Gastrocnemius medialis (tissue), 4 donors: ENCODE measurements at regions not wholly inside any gene's neighbourhood (a gene's known extent, or its start where the extent isn't known, plus 50 kb on each side); places are given as distances from the start of the nearest gene placed in this dataset.
"Not testable (repeated sequence)": the region's sequence is repeated elsewhere in the genome, so short reads cannot be mapped to it uniquely, and the experiment has no call there.

ENCODE experiments used
- ATAC-seq, 2 donors: fragments of 150-250 bp; one replicate each; pipeline ENCODE4 v1.9.1; 2016
- DNase-seq, 2 donors: peaks; one replicate each; pipeline ENCODE4 v3.0.0-alpha.2; 2019
- H3K27ac ChIP-seq, 4 donors: fragments of 200-600 bp; sonication (generic); 1 replicate in 1 of 4; 2 replicates in 3 of 4; pipeline ENCODE4 v1.5.1; 2016 to 2018; ENCODE audit warnings: mild to moderate bottlenecking in 2 of 4, moderate library complexity in 1 of 4
- H3K27me3 ChIP-seq, 3 donors: fragments of 200-600 bp; sonication (generic) in 2 of 3; 1 replicate in 1 of 3; 2 replicates in 2 of 3; pipeline versions ENCODE4 v1.5.1 to v1.6.0; 2016 to 2019; ENCODE audit warnings: mild to moderate bottlenecking in 1 of 3, moderate library complexity in 1 of 3
- H3K36me3 ChIP-seq, 2 donors: fragments of 200-600 bp; sonication (generic) in 1 of 2; one replicate each; pipeline ENCODE4 v1.5.1; 2017 to 2018
- H3K4me1 ChIP-seq, 2 donors: fragments of 200-600 bp; sonication (generic) in 1 of 2; one replicate each; pipeline ENCODE4 v1.5.1; 2016 to 2017; ENCODE audit warnings: mild to moderate bottlenecking in 2 of 2
- H3K4me3 ChIP-seq, 4 donors: fragments of 200-600 bp; sonication (generic) in 3 of 4; 1 replicate in 1 of 4; 2 replicates in 3 of 4; pipeline ENCODE4 v1.5.1; 2016 to 2019; ENCODE audit warnings: mild to moderate bottlenecking in 2 of 4
- H3K9me3 ChIP-seq, 3 donors: fragments of 200-600 bp; sonication (generic) in 2 of 3; 1 replicate in 1 of 3; 2 replicates in 2 of 3; pipeline ENCODE4 v1.5.1; 2016 to 2019
- POLR2A ChIP-seq, 2 donors: fragments of 450-650 bp; IDR thresholded peaks; one replicate each; pipeline ENCODE4 v1.6.1; 2017; ENCODE audit warnings: antibody characterized with exemption in 2 of 2, mild to moderate bottlenecking in 2 of 2, moderate library complexity in 2 of 2
- in situ Hi-C, 4 donors: fragments of 200-750 bp; cut with MboI; loops; one replicate each; pipeline versions ENCODE4 v1.15.0 to v1.8.0; 2017; ENCODE audit warnings: low sequenced_read_pairs in 4 of 4
- intact Hi-C: fragments of 100-400 bp; cut with DNase I; formaldehyde crosslinking; loops from one replicate; pipeline ENCODE4 v1.15.1; 2023; ENCODE audit warnings: low total_unique reads
- TF ChIP-seq, protein P1 (sequence below), 5 experiments: fragments of 450-650 bp in 3 of 5; fragments of 200-600 bp in 2 of 5; sonication (generic) in 2 of 5; IDR thresholded peaks in 4 of 5; conservative IDR thresholded peaks in 1 of 5; 1 replicate in 4 of 5; 2 replicates in 1 of 5; pipeline ENCODE4 v1.5.1; 2016 to 2019; ENCODE audit warnings: antibody characterized with exemption in 5 of 5, mild to moderate bottlenecking in 3 of 5, moderate library complexity in 3 of 5

DNA sequence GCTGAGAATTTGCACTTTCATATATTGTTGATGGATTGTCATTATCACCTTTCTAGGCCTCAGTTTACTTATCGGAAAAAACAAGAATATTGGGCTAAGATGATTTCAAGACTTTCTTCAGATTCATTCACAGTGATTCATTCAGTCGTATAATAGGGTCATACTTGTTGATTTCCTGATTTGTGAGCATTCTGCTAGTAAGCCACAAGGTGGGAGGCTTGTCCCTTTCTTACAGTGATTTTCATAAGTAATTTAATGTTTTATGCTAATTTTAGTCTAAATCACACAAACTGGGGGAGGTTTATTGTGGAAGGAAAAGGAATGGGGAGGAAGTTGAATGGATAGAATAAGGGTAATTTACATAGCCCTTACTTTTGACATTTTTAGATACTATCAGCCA is 126.8 kb upstream of the GOLGA6L4 start:
- Histone ChIP-seq H3K9me3 (no peaks in the 10 kb centered on the region), H3K36me3 (no peaks in the 10 kb centered on the region), H3K4me3 (no peak overlapping the region), H3K27ac (no peak overlapping the region), H3K4me1 (no peaks in the 10 kb centered on the region), H3K27me3 (no peaks in the 10 kb centered on the region)
- intact Hi-C loops (no loop called here), in situ Hi-C loops (no loop called here)
- TF ChIP-seq, protein P1, sequence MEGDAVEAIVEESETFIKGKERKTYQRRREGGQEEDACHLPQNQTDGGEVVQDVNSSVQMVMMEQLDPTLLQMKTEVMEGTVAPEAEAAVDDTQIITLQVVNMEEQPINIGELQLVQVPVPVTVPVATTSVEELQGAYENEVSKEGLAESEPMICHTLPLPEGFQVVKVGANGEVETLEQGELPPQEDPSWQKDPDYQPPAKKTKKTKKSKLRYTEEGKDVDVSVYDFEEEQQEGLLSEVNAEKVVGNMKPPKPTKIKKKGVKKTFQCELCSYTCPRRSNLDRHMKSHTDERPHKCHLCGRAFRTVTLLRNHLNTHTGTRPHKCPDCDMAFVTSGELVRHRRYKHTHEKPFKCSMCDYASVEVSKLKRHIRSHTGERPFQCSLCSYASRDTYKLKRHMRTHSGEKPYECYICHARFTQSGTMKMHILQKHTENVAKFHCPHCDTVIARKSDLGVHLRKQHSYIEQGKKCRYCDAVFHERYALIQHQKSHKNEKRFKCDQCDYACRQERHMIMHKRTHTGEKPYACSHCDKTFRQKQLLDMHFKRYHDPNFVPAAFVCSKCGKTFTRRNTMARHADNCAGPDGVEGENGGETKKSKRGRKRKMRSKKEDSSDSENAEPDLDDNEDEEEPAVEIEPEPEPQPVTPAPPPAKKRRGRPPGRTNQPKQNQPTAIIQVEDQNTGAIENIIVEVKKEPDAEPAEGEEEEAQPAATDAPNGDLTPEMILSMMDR (IDR thresholded peaks at IDR 0.05 in 4 of 5, conservative IDR thresholded peaks at IDR 0.05 in 1 of 5) = no peak
- no peak for TF ChIP-seq POLR2A (IDR thresholded peaks at IDR 0.05)
- ATAC-seq (no peak), DNase-seq (no peak)

DNA sequence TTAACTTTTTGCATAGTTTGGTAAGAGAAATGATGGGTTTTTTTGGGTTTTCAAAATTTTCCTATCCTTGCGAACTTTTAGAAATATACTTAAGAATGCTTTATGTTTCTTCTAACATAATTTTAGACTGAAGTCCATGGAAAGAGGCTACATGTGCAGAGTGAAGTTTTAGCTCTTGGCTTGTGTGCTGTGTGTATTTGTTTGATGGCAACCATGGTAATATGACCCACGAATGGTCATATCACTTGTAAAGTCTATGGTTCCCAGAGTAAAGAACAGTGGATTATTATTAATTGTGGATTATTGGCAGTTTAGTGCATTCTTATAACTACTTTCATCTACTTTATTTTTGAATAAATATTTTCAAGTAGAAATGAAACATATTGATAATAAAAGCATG is 124.0 kb upstream of the GOLGA6L4 start:
- H3K36me3 ChIP-seq = no peaks in the 10 kb centered on the region
- H3K4me3 ChIP-seq = no peak overlapping the region
- H3K27me3 ChIP-seq = no peaks in the 10 kb centered on the region
- in situ Hi-C loops (no loop called here), intact Hi-C loops (no loop called here)
- H3K4me1 ChIP-seq = no peaks in the 10 kb centered on the region
- H3K27ac ChIP-seq = no peak overlapping the region
- ATAC-seq (no peak), DNase-seq (no peak)
- TF ChIP-seq, protein P1 (IDR thresholded peaks at IDR 0.05 in 4 of 5, conservative IDR thresholded peaks at IDR 0.05 in 1 of 5) = no peak
- TF ChIP-seq POLR2A (IDR thresholded peaks at IDR 0.05) = no peak
- H3K9me3 ChIP-seq = no peaks in the 10 kb centered on the region

DNA sequence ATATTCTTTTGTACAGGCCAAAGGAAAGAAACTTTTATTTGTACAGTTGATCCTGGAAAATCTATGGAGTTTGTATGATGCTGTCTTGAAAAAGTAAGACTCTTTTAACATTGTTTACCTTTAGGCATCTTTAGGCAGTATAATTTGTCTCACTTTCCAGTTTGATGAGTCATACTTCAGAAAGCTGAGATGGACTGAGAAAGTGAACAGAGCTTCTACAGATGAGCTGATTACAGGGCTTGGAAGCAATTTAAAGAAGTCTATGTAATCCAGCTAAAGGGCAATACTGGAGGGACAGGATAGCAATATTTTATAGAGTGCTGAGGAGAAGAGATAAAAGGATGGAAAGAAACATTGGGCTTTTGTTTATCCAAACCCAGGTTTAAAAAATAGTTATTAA is 123.5 kb upstream of the GOLGA6L4 start:
- Histone ChIP-seq H3K27me3 (no peaks in the 10 kb centered on the region), H3K4me3 (no peak overlapping the region), H3K36me3 (no peaks in the 10 kb centered on the region), H3K27ac (no peak overlapping the region), H3K9me3 (no peaks in the 10 kb centered on the region), H3K4me1 (no peaks in the 10 kb centered on the region)
- intact Hi-C loops (no loop called here), in situ Hi-C loops (no loop called here)
- DNase-seq = no peak
- ATAC-seq = no peak
- TF ChIP-seq, protein P1 (IDR thresholded peaks at IDR 0.05 in 4 of 5, conservative IDR thresholded peaks at IDR 0.05 in 1 of 5) = no peak
- TF ChIP-seq POLR2A (IDR thresholded peaks at IDR 0.05) = no peak

DNA sequence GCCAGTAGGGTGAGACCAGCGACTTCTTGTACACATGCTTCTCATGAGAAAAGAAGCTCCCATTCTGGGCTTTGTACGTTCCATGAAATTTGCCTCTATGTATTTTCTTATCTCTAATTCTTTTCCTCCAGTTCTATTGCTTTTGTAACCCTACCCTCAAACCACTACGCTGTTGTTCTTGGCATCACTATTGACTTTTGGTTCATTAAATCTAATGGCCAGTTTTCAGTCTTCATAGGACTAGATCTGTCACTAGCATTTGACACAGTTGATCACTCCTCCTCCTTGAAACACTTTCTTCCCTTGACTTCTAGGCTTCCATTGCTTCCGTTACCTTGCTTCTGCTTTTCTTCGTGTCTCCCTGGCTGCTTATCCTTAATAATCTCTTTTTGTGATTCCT is 121.7 kb upstream of the GOLGA6L4 start:
- in situ Hi-C loops (no loop called here), intact Hi-C loops (no loop called here)
- Histone ChIP-seq H3K9me3 (no peaks in the 10 kb centered on the region), H3K4me1 (no peaks in the 10 kb centered on the region), H3K27ac (no peak overlapping the region), H3K4me3 (no peak overlapping the region), H3K27me3 (no peaks in the 10 kb centered on the region), H3K36me3 (no peaks in the 10 kb centered on the region)
- DNase-seq (no peak), ATAC-seq (no peak)
- TF ChIP-seq, protein P1 (IDR thresholded peaks at IDR 0.05 in 4 of 5, conservative IDR thresholded peaks at IDR 0.05 in 1 of 5) = no peak
- TF ChIP-seq POLR2A (IDR thresholded peaks at IDR 0.05) = no peak

DNA sequence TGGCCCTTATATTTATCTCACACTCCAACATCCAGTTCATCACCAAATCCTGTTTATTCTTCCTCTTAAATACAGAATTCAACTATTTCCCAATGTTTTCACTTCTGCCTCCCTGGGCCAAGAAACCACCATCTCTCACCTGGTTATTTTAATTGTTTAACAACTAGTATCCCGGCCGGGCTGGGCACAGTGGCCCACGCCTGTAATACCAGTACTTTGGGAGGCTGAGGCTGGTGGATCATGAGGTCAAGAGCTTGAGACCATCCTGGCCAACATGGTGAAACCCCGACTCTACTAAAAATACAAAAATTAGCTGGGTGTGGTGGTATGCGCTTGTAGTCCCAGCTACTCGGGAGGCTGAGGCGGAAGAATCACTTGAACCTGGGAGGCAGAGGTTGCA is 120.9 kb upstream of the GOLGA6L4 start:
- ATAC-seq, H3K4me3 ChIP-seq, H3K9me3 ChIP-seq, H3K4me1 ChIP-seq, H3K27me3 ChIP-seq, H3K36me3 ChIP-seq, DNase-seq, intact Hi-C loops, H3K27ac ChIP-seq, in situ Hi-C loops: not testable (repeated sequence)

DNA sequence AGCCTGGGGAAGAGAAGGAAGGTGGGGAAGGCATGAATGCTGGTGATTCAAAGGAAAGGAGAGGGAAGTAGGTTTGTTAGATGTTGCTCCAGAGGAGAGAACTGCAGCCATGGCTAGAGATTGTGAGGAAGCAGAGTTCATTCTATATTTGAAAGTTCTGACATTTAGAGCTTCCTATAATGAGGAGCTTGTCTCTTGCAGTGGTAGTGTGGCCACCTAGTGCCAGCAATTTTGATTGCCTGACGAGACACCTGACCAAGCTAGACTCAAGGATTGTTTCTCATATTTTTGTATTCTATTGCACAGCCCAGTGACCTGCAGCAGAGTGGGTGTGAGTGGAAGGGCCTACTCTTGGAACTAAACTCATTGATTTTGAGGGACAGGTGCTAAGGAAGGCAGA is 116.2 kb upstream of the GOLGA6L4 start:
- H3K4me3 ChIP-seq, H3K27ac ChIP-seq, intact Hi-C loops, H3K9me3 ChIP-seq, in situ Hi-C loops, DNase-seq, H3K36me3 ChIP-seq, H3K27me3 ChIP-seq, ATAC-seq, H3K4me1 ChIP-seq: not testable (repeated sequence)

DNA sequence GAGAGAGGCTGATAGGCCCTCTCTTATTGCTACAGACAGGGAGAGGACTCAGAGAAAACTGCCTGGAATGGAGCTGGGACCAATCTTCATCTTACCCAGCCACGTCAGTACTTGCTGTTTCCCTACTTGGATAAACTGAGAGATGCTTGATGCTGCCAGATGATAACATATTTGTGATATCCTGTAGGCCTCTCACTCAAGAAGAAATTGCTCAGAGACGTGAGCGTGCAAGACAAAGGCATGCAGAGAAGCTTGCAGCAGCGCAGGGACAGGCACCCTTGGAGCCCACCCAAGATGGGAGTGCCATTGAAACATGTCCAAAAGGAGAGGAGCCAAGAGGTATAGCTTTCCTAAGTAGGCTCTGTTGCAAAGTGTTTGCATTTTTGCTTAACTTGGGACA is 114.7 kb upstream of the GOLGA6L4 start:
- H3K4me1 ChIP-seq, H3K9me3 ChIP-seq, H3K4me3 ChIP-seq, DNase-seq, H3K27ac ChIP-seq, H3K27me3 ChIP-seq, H3K36me3 ChIP-seq, intact Hi-C loops, ATAC-seq, in situ Hi-C loops: not testable (repeated sequence)

DNA sequence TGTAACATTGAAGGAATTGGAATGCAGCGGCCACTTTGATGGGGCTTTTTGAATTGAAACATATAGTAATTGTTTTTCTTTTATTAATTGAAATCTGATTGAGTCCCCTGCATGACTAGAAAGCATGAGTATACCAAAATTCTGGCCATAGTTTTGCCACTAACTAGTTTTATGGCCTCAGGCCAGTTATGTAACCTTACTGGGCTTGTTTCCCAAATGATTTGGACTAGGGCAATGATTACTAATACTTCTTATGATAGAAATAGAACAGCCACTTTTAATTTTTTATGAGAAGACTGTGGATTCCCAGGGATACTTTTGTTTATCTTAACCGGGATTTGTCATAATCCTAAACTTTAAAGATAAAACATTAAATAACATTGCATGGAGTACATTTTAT is 106.9 kb upstream of the GOLGA6L4 start:
- intact Hi-C loops, H3K36me3 ChIP-seq, H3K4me1 ChIP-seq, ATAC-seq, H3K27me3 ChIP-seq, in situ Hi-C loops, H3K9me3 ChIP-seq, DNase-seq, H3K27ac ChIP-seq, H3K4me3 ChIP-seq: not testable (repeated sequence)
